ENCODE measurements at regions not wholly inside any gene's neighbourhood (a gene's known extent, or its start where the extent isn't known, plus 50 kb on each side); places are given as distances from the start of the nearest gene placed in this dataset.

DNA sequence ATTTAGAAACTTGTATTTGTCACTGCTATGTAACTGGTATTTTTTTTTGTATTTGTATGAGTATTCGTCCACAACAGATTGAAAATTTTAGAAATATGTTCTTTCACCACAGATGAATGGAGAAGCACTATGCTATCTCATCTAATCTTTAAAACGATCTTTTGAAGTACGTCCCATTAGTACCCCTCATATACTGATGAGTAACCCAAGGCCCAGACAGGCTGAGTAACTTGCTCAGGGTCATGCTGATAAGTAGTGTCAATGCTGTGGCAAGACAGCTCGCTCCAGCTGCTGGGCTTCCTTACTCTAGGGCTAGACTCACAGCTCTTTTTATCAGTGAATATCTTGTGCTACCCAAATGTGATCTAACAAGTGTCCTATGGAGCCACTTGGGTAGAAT lies 154.2 kb downstream of the SUCLA2 start:
- TF ChIP-seq, protein P1, sequence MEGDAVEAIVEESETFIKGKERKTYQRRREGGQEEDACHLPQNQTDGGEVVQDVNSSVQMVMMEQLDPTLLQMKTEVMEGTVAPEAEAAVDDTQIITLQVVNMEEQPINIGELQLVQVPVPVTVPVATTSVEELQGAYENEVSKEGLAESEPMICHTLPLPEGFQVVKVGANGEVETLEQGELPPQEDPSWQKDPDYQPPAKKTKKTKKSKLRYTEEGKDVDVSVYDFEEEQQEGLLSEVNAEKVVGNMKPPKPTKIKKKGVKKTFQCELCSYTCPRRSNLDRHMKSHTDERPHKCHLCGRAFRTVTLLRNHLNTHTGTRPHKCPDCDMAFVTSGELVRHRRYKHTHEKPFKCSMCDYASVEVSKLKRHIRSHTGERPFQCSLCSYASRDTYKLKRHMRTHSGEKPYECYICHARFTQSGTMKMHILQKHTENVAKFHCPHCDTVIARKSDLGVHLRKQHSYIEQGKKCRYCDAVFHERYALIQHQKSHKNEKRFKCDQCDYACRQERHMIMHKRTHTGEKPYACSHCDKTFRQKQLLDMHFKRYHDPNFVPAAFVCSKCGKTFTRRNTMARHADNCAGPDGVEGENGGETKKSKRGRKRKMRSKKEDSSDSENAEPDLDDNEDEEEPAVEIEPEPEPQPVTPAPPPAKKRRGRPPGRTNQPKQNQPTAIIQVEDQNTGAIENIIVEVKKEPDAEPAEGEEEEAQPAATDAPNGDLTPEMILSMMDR (IDR thresholded peaks at IDR 0.05; ENCODE audit: insufficient read depth, low read length, poor library complexity, severe bottlenecking), result no peak
- TF ChIP-seq EZH2phosphoT487 (conservative IDR thresholded peaks at IDR 0.05; ENCODE audit: low read length), result no peak
